ENCODE measurements at regions not wholly inside any gene's neighbourhood (a gene's known extent, or its start where the extent isn't known, plus 50 kb on each side); places are given as distances from the start of the nearest gene placed in this dataset.
A peak's percentile ranks its signal among the peaks of the same experiment; 100 is the strongest.

GRCh38 chr3:168894214-168894613 is 769.3 kb downstream of the MECOM start:
- Histone ChIP-seq H2BK15ac (ENCODE audit: low read depth, low read length) (no peak overlapping the region), H3K4me3 (ENCODE audit: insufficient read depth, low read depth, low read length) (no peak overlapping the region), H3K79me1 (ENCODE audit: low read depth in 1 of 2, low read length in 2 of 2) (no peaks in the 10 kb centered on the region), H2BK120ac (ENCODE audit: low read depth, low read length) (no peak overlapping the region), H3K4me1 (ENCODE audit: control insufficient read depth, insufficient read depth, low read length) (no peaks in the 10 kb centered on the region), H3K23ac (ENCODE audit: low read depth, low read length) (no peak overlapping the region), H3K27ac (ENCODE audit: insufficient read depth, low read length) (no peak overlapping the region), H2BK5ac (ENCODE audit: low read depth, low read length, poor library complexity, severe bottlenecking) (no peak overlapping the region), H4K8ac (ENCODE audit: low read depth in 2 of 2, low read length in 2 of 2) (no peak overlapping the region), H2AK5ac (ENCODE audit: low read depth, low read length) (no peak overlapping the region), H3K56ac (ENCODE audit: extremely low read depth, insufficient read depth, low read length) (no peak overlapping the region), H4K91ac (ENCODE audit: insufficient read depth, low read depth, low read length) (no peak overlapping the region), H3K27me3 (ENCODE audit: control insufficient read depth, insufficient read depth, low read length) (no peaks in the 10 kb centered on the region), H2AK9ac (replicated peaks; ENCODE audit: low read depth, low read length, poor library complexity) (no peak overlapping the region), H3K9ac (ENCODE audit: low read depth, low read length) (no peak overlapping the region), H4K5ac (ENCODE audit: low read depth, low read length) (no peak overlapping the region), H2AFZ (replicated peaks; ENCODE audit: low read length, poor library complexity) (peak overlapping the region; percentile 41), H3K9me1 (ENCODE audit: insufficient read depth, low read length) (no peaks in the 10 kb centered on the region), H3K4me2 (ENCODE audit: low read depth, low read length) (no peak overlapping the region), H3K4ac (ENCODE audit: low read depth, low read length) (no peak overlapping the region), H3K14ac (replicated peaks; ENCODE audit: low read depth, low read length) (no peak overlapping the region), H4K20me1 (ENCODE audit: insufficient read depth, low read length) (no peaks in the 10 kb centered on the region), H3K9me3 (ENCODE audit: control insufficient read depth, insufficient read depth, low read length) (no peaks in the 10 kb centered on the region), H3K18ac (ENCODE audit: low read depth, low read length) (no peak overlapping the region), H3K36me3 (ENCODE audit: control insufficient read depth, insufficient read depth, low read length) (no peaks in the 10 kb centered on the region), H2BK20ac (ENCODE audit: low read depth, low read length) (no peak overlapping the region)
- dilution Hi-C loops (cut with HindIII; ENCODE audit: low sequenced_read_pairs, unreplicated experiment) (no loop called here), intact Hi-C loops (cut with micrococcal nuclease) (no loop called here), in situ Hi-C loops (cut with MboI; ENCODE audit: low sequenced_read_pairs) (no loop called here)
- ChIA-PET CTCF (no interaction called here), POLR2A (ENCODE audit: unreplicated experiment) (no interaction called here)
- BruUV-seq (replicated peaks): no TSS peak
- DNase-seq: no peak
- TF ChIP-seq NFE2L2 (IDR thresholded peaks at IDR 0.05; ENCODE audit: low read depth, low read length) (no peak), SMC3 (IDR thresholded peaks at IDR 0.05; ENCODE audit: low read depth, low read length) (no peak), BHLHE40 (IDR thresholded peaks at IDR 0.05; ENCODE audit: low read depth, low read length) (no peak), CHD1 (IDR thresholded peaks at IDR 0.05; ENCODE audit: low read depth, low read length) (no peak), RAD21 (IDR thresholded peaks at IDR 0.05; ENCODE audit: low read length) (no peak), RFX5 (IDR thresholded peaks at IDR 0.05; ENCODE audit: low read depth, low read length) (no peak), POLR2A (IDR thresholded peaks at IDR 0.05; ENCODE audit: low read depth, low read length) (no peak), CEBPB (IDR thresholded peaks at IDR 0.05; ENCODE audit: low read depth, low read length) (no peak)
- TF ChIP-seq, protein P1, sequence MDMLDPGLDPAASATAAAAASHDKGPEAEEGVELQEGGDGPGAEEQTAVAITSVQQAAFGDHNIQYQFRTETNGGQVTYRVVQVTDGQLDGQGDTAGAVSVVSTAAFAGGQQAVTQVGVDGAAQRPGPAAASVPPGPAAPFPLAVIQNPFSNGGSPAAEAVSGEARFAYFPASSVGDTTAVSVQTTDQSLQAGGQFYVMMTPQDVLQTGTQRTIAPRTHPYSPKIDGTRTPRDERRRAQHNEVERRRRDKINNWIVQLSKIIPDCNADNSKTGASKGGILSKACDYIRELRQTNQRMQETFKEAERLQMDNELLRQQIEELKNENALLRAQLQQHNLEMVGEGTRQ (IDR thresholded peaks at IDR 0.05; ENCODE audit: low read depth, low read length): no peak
- no CpG with 5 or more reads among the region's 2 CpGs for WGBS, 2 experiments (ENCODE audit: extremely low coverage in 2 of 2, insufficient read length in 1 of 2)
- no peak for ATAC-seq (ENCODE audit: low read depth)
